ENCODE measurements at regions not wholly inside any gene's neighbourhood (a gene's known extent, or its start where the extent isn't known, plus 50 kb on each side); places are given as distances from the start of the nearest gene placed in this dataset.

- H3K4me1 ChIP-seq (replicated peaks in 1 of 2) = no peaks in the 10 kb centered on the region
- DNase-seq = no peak
- H3K36me3 ChIP-seq (replicated peaks in 1 of 2) = no peaks in the 10 kb centered on the region
- intact Hi-C loops (cut with DNase I) = no loop called here
- no peaks in the 10 kb centered on the region for H3K9me3 ChIP-seq (replicated peaks in 1 of 3)
- no peak overlapping the region for H3K27ac ChIP-seq
- H3K27me3 ChIP-seq = no peaks in the 10 kb centered on the region
- WGBS, 4 donors = 74 to 90% (median 80%) methylated on average over 5 of the region's 5 CpGs
- TF ChIP-seq POLR2A (IDR thresholded peaks at IDR 0.05) (no peak), CTCF (IDR thresholded peaks at IDR 0.05) (no peak)
- no peak overlapping the region for H3K4me3 ChIP-seq
Measured at GRCh38 chr10:59958882-59959281, 52.5 kb upstream of the CCDC6 start.

GRCh38 chr10:59957975-59958374 is 51.6 kb upstream of the CCDC6 start:
- no peaks in the 10 kb centered on the region for H3K4me1 ChIP-seq (replicated peaks in 1 of 2)
- no peaks in the 10 kb centered on the region for H3K9me3 ChIP-seq (replicated peaks in 1 of 3)
- no peak overlapping the region for H3K27ac ChIP-seq
- intact Hi-C loops (cut with DNase I) = no loop called here
- H3K36me3 ChIP-seq (replicated peaks in 1 of 2) = no peaks in the 10 kb centered on the region
- TF ChIP-seq CTCF (IDR thresholded peaks at IDR 0.05) = no peak
- no peak for TF ChIP-seq POLR2A (IDR thresholded peaks at IDR 0.05)
- H3K27me3 ChIP-seq = no peaks in the 10 kb centered on the region
- no peak overlapping the region for H3K4me3 ChIP-seq
- no peak for DNase-seq
